ENCODE measurements at regions not wholly inside any gene's neighbourhood (a gene's known extent, or its start where the extent isn't known, plus 50 kb on each side); places are given as distances from the start of the nearest gene placed in this dataset.

DNA sequence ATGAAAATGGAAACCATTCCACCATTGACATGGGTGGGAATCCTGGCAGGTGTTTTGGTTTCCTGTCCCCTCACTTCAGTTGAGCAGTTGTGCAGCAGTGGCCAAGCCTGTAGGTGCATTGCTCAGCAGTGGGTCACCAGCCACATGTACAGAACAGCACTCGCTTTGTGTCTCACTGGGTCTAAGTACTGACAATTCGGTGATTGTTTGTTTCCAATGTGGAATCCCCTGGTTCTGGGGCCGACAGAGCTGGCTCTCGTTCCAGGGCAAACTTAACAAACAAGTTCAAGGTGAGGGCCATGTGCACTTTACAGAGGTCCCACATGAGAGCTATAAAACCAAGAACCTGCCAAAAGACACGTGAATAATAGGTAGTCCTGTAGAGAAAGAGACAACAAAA lies 54.1 kb upstream of the SPATA13 start:
- ATAC-seq (peak; percentile 92), DNase-seq (ENCODE audit: low spot score) (peak; percentile 65)

DNA sequence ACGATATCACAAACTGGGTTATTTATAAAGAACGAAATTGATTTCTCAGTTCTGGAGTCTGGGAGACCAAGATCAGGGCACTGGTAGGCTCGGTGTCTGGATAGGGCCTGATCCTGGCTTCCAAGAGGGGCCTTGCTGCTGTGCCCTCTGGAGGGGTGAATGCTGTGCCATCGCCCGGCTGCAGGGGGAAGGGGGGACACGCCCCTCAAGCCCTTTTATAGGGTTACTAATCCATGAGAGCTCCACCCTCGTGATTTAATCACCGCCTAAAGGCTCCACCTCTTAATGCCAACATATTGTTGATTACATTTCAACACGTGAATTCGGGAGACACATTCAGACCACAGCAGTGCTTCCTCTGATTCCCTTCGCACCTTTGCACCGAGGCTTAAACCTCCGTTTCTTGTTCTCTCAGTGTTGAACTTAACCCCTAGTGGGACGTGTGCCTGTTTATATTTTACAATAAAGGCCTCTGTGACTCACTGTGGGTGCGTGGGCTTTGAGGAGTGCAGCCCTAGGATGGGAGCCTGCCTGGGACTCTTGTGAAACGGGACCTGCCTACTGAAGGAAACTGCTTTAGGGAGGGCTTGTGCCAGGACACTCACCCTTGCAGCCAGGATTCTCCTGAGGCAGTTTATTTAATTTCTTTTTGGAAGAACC lies 52.4 kb upstream of the SPATA13 start:
- ATAC-seq (no peak), DNase-seq (ENCODE audit: low spot score) (no peak)

GRCh38 chr13:24108615-24108965 lies 51.9 kb upstream of the SPATA13 start:
- ATAC-seq = no peak
- DNase-seq (ENCODE audit: low spot score) = no peak

DNA sequence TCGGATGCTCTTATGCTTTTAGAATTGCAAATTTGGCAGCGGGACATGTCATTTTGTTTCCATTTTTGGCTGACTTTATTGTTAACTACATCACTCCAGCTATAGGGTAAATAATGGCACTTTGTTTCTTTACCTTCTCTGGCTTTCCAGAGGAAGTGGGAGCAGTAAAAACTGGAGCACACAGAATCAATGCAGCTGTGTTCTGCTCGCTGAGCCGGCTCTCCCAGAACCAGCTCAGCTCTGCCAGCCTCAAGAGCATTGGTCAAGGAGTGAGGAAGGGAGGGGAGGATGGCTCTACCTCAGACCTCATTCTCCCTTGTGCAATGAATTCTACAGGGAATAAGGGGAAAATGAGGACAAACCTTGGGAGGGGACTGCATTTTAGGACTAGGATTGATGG lies 50.5 kb upstream of the SPATA13 start:
- ATAC-seq (no peak), DNase-seq (ENCODE audit: low spot score) (no peak)

Measured in left lobe of liver (tissue), 2 donors.